ENCODE measurements at regions not wholly inside any gene's neighbourhood (a gene's known extent, or its start where the extent isn't known, plus 50 kb on each side); places are given as distances from the start of the nearest gene placed in this dataset.

DNA sequence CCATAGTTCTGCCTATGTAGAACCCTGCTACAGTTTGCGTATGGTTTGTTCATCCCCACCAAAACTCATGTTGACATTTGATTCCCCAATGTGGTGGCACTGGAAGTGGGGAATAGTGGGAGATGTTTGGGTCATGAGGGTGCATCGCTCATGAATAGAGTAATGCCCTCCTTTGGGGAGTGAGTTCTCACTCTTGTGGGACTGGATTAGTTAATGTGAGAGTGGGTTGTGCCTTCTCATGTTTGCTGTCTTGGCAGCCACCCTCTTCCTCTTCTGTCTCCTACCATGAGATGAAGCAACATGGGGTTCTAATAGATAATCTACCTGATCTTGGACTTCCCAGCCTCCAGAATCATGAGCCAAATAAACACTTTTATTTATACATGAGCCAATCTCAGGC, 237.2 kb upstream of the APCDD1 start:
- no peak for TF ChIP-seq POLR2A (IDR thresholded peaks at IDR 0.05; ENCODE audit: low read length)
- no peak for TF ChIP-seq GATA1 (IDR thresholded peaks at IDR 0.05; ENCODE audit: low read depth, low read length)

Measured in erythroblast (primary cell).